NB4 (cell line): ENCODE measurements at regions not wholly inside any gene's neighbourhood (a gene's known extent, or its start where the extent isn't known, plus 50 kb on each side); places are given as distances from the start of the nearest gene placed in this dataset.

Experiments
- CTCF ChIP-seq: IDR thresholded peaks from one replicate; pipeline ENCODE4 v1.5.1; 2012; ENCODE audit warnings: low read depth, low read length
- MYC ChIP-seq: IDR thresholded peaks from 2 replicates; pipeline ENCODE4 v1.6.1; 2011; ENCODE audit warnings: low read depth, low read length

DNA sequence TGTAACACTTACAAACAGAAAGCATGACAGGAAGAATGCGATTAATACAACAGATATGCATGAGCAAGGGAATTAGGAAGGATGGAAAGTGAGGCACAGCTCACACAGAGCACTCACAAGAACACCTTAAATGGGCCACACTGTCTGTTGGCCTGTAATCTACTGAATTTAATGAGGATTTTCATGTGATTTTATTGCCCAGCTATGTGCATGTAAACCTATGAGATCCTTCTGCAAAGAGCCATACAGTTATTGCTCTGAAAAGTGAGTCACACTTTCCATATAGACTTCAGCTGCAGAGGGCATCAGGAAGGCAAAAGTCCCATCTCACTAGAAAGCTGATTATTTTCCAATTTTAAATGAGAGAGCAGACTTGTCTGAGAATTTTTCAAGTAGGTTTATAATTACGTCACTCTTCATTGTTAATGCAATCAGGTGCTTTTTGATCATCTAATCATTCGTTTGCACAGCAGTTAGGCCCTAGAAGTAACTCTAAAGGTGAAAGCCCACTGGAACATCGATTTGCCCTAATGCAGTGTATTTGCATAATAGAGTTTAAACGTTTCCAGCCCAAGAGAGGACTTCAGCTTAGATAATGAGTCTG, 832.7 kb upstream of the INTU start:
- TF ChIP-seq CTCF (no peak), MYC (no peak)
